NCI-H1105 (cell line): ENCODE measurements at regions not wholly inside any gene's neighbourhood (a gene's known extent, or its start where the extent isn't known, plus 50 kb on each side); places are given as distances from the start of the nearest gene placed in this dataset.
"Not testable (repeated sequence)": the region's sequence is repeated elsewhere in the genome, so short reads cannot be mapped to it uniquely, and the experiment has no call there.

Experiments
- DNase-seq: peaks from one replicate; lab custom pipeline; 2025; lab: John Stamatoyannopoulos, UW

DNA sequence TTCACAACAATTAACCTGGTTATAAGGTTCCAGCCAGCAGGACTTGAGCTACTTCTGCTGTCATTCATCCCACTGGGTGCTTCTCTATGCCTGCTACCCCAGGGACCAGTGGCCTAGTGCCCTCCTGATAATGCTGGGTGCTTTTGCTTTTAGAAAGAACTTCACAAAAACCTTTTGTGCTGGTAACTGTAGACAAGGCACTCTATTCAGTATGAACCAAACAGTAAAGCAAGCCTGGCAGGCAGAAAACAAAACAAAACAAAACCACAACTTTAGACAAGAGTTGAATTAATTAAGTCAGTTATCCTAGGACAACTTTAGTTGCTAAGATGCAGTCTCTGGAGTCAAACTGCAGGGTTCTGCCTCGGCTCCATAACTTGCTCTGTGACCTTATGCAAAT, 61.9 kb upstream of the ADGRL2 start:
- no peak for DNase-seq

DNA sequence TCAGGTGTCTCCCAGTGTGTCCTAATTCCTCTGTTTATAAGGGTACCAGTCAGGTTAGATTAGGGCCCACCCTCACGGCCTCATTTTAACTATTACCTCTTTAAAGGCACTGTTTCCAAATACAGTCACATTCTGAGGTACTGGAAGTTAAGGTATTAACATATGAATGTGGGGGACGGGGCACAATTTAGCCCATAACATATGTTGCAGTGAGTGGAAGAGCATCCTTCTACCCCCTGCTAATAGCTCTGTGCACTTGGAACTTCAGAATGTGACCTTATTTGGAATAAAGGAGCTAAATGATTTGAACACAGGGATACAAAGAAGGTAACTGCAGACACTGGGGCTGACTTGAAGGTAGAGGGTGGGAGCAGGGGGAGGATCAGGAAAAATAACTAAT, 67.3 kb upstream of the ADGRL2 start:
- no peak for DNase-seq

DNA sequence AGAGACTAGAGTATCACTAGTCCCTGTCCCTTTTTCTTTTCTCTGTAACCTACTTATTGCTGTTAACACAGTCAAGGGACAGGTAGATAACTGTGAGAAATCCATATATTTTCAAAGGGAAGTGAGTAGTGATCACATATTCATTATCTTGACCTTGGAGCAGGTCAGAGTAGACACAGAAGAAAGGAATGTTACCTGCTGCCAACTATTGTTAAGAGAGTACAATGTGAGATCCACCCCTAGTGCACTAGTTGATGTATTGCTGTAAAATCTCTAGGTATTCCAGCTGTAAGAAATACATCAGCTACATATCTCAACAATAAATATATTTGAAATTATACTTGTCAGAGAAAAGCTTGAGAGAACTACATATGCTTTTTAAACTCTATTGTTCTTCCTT, 68.7 kb upstream of the ADGRL2 start:
- no peak for DNase-seq

DNA sequence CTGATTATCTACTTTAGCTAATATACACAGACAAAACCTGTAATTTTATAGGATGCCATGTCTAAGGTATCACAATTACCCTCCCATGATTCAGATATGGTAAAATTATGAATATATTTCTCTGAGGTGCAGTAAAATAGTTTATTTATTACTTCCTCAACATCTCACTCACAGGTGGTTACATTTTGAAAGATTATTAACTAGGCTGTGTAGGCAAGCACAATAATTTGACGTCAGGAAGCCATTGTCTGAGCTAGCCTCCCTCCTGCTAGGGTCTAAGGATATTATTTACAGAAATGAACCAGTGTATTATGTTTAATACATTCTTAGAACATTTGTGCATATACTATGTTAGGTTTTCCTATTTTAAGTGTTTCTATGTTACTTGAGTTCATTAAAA, 69.9 kb upstream of the ADGRL2 start:
- DNase-seq = no peak

DNA sequence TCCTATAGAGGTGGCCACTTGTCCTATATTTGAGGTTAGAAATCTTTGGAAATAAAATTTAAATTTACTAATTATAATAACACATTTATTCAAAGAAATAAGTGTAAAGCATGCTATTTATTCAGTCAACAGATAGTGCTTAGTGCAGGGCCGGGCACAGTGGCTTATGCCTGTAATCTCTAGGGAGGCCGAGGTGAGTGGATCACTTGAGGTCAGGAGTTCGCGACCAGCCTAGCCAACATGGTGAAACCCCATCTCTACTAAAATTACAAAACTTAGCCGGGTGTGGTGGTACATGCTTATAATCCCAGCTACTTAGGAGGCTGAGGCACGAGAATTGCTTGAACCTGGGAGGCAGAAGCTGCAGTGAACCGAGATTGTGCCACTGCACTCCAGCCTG, 70.4 kb upstream of the ADGRL2 start:
- DNase-seq = not testable (repeated sequence)

DNA sequence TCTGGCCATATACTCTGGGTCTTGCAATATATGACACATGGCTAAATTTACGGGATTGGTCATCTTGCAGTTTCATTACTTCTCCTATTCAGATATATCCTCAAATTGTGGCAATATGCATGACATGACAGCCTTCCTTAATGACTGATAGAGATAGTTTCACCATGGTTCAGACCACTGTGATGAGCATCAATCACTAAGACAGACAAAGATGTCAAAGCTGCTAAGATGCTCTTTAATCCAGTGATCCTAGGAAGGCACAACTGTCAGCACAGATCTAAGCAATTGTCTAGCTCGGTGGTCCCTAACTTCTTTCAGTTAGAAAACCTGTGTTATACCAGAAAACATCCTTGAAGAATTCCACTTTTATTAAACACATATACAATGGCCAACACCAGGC, 70.9 kb upstream of the ADGRL2 start:
- DNase-seq = no peak

DNA sequence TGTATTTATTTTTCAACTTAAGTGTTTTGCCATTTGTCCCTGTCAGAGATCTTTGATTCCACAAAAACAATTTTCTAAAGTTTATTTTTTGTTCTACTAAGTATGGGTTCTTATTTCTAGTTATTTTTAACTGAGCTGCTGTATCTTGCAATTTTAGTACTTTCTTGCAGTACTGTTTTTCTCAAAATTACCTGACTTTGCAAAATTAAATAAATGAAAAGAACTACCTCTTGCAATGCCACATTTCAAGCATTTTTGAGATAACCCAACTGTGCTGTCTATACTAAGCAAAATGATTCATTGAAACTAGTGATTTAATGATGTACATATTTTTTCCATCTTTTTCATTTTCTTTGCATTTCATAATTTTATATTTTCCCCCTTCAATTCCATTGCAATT, 71.5 kb upstream of the ADGRL2 start:
- DNase-seq = no peak

DNA sequence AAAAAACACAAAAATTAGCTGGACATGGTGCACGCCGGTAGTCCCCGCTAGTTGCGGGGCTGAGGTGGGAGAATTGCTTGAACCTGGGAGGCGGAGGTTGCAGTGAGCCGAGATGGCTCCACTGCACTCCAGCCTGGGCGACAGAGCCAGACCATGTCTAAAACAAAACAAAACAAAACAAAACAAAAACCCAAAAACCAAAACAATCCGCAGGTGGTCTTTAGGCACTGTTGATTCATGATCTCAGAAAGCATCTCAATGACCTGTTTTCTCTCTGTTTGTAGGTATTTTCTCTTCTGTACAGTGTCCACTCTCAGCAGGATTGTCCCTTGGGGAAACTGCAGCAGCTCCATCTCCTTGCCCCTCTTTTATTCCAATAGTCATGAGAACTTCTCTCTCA, 74.9 kb upstream of the ADGRL2 start:
- no peak for DNase-seq

DNA sequence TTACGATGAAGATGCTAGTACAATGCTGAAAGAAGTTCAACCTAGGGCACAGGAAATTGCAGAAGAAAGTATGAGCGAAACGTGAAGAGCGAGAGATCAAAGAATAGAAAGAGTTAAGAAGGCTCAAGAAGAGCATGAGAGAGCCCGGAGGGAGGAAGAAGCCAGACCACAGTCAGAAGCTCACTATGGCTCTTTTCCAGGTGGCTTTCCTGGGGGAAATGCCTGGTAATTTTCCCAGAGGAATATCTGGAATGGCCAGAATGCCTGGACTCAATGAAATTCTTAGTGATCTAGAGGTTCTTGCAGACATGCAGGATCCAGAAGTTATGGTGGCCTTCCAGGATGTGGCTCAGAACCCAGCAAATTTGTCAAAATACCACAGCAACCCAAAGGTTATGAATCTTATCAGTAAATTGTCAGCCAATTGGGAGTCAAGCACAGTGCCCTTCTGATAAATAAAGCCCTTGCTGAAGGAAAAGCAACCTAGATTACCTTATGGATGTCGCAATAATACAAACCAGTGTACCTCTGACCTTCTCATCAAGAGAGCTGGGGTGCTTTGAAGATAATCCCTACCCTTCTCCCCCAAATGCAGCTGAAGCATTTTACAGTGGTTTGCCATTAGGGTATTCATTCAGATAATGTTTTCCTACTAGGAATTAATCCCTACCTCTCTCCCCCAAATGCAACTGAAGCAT, 78.0 kb upstream of the ADGRL2 start:
- not testable (repeated sequence) for DNase-seq

DNA sequence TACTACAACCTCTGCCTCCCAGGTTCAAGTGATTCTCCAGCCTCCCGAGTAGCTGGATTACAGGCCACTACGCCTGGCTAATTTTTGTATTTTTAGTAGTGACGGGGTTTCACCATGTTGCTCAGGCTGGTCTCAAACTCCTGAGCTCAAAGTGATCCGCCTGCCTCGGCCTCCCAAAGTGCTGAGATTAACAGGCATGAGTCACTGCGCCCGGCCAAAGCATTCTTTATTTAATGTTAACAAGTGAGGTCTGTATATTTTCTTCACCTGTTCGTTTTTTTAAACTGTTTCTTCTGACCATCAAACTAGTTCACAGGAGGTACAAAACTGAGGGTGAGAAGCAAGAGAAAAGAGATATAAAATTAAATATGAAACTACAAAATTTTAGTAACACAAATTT, 80.5 kb upstream of the ADGRL2 start:
- DNase-seq = not testable (repeated sequence)

DNA sequence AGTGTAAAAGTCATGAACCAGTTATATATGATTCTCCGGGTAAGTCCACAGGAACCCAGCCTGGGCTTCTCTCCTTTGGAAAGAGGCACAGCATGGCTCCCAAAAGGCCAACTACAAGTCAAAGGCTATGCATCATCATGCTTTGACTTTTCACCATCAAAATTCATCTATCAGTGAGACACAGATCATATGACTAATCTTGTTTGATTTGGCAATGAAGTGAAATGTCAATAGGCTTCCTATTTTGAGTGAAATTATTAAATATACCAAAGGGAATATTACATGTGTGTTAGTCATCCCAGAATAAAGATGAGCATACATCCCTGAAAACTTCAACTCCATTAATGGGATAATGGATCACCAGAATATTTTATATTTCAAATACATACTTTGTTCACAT, 83.5 kb upstream of the ADGRL2 start:
- no peak for DNase-seq

DNA sequence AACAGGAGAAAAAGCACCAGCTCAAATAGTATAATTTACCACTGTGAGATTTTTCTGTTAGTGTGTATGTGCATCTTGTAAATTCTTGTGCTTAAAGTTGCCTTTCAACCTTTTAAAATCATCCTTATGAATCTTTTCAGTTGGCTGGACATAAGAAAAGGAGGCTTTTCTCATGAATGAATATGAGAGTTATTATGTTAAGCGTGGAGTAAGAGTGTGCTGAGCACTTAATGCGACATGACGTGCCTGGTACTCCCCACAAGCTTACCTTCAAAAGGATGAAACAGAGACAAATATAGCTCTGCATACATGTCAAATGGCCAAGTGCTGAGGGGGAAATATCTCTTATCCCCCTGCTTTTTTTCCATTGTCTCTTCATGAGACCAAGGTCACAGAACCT, 85.3 kb upstream of the ADGRL2 start:
- DNase-seq = no peak

DNA sequence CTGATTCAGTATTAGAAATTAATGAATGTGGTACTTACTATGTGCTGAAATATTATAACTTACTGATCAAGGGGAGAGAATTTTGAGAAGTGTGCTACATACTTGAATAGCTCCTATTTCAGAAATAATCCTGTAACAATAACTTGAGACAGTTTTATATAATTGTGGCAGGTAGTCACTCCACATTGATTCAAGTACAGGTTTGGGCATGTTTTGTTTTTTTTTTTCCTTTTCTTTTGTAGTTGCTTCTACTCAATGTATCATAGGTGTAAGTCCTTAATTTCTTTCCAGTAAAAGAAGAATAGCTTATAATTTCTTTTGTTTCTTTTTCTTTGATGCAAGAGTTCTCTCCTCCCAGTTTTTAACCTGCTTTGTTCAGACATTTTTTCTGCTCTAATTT, 86.1 kb upstream of the ADGRL2 start:
- peak; percentile 34 for DNase-seq

DNA sequence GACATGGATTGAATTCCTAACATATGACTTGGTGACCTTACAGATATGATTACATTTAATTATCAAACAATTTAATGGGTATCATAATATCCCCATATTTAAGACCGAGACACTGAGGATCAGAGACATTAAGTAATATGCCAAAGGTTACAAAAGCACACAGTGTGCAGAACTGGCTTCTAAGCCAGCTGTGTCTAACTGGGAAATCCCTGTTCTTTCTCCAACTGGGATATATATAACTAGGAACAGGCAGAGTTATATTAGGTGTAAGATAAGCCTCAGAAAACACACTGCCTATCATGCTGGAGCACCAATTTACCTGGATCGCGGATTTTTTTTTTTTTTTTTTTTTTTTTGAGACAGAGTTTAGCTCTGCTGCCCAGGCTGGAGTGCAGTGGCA, 88.3 kb upstream of the ADGRL2 start:
- no peak for DNase-seq

DNA sequence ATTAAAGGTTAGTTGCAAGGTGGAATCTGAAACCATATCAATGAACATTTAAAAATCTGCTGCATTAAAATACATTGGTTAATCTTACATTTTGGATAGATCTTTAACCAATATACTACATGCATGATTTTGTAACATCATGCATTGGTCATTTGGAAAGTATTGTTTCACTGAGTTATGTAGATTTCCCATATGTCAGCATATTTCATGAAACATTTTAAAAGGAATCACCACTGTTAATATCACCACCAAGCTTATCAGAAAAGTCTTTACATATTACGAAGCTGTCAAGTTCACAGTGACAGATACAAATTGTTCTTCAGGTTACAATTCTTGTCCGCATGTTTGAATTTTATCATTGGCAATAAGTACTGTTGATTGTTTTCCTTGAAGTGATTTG, 89.9 kb upstream of the ADGRL2 start:
- no peak for DNase-seq

DNA sequence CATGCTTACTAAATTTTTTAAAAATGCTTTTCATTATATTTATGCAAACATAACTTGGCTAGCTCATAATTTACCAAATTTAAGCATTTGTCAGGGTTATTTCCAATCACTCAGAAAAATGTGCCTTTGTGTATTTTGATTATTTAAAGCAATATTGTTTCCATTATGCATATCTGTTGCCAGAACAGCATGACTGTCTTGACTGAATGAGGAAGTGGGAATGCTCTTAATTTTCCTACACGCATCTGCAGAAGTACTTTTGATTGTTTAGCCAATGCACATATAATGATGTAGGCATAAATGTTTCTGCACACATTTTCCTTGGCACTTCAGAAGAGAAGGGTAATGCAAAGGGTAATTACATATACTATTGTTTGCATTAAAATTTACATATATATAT, 92.5 kb upstream of the ADGRL2 start:
- DNase-seq = no peak

DNA sequence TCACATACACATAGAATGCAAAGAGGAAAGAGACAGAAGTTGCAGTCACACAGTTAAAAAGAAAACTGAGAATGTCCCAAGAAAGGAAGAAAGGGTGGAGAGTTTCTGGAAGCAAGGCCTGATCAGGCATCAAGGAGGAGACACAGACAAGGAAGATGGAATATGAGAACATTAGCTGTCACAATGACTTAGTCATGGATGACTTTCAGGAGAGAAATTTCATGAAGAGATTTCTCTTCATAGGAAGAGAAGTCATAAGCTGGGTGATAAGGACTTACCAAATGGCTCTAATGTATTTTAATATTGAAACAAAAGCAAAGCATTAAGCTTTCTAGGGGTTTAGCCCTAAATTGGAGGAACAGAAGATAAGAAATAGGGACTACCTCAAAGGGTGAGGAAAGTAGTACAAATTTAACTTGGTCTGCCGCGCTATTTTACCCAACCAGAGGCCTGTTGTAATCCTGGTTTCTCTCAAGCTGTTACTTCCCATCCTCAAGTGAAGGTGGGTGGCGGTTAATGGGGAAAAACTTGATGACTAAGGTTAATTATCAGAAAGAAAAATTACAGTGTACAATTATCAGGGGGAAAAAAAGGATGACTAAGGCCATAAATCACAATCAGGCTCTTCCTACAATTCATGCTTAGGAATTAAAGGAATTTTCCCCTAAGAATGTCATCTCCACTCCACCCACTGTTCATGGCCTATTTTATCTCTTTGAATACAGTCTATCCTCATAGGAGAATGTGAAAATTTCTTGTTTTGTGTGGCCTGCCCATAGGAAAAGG, 93.9 kb upstream of the ADGRL2 start:
- DNase-seq = no peak

DNA sequence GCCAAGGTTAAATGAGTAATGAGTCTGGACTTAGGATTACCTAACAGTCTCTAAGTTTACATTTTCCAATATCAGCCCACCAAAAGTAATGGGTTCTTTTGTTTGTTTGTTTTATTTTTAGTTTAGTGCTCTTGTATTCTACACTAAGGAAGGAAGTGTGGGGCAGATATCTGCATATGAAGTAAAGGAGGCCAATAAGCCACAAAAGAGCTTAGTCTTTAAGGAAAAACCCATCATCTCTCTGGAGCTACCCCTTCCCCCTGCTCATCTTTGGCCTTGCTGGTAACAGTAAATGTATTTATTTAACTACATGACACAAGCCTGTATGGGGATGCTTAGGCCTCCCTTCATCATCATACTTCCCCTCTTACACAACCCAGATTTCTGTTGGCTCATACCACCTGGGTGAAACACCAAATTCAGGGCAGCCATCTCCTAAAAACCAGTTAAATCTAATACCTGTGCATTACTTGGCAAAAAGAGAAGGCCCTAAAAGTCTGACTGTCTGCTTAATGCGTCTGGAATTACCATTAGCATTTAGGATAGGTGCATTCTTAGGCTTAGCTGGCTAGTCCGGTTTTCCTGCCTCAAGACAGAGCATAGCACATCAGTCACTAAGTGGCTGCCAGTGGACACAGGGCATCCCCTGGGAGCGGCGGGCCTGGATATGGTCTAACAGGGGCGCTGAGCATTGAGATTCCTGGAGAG, 96.8 kb upstream of the ADGRL2 start:
- DNase-seq = no peak

DNA sequence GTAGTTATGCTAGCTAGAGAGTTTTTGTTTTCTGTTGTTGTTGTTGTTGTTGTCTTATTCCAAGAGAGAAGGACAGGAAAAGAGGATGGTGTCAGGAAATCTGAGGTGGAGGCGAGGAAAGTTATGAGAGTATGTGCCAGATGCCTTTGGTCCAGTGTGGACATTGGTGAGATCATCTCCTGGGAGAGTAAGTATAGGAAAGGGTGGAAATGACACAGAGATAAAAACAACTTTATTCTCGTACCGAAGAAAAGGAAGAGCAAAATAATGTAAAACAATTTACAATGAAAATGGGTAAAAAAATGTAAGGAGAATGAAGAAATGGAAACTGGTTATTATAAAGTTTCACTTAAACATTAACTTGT, 97.4 kb upstream of the ADGRL2 start:
- no peak for DNase-seq

DNA sequence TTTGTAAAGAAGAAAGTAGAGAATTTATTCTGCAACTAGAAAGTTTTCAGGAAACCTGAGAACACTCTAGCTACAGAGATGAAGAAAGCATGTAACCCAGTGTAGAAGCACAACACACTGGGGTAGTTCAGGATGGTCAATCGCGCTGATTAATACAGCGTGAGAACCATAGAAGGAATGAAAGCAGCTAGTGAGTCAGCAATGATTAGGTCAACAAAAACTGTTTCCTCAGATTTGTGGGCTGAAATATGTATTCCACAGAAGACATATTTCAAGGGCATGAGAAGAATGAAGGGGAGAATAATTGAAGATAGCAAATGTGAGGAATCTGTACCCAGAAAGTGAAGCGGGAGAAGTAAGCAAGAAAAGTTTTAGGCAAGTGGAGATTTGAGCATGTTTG, 97.8 kb upstream of the ADGRL2 start:
- DNase-seq = no peak

DNA sequence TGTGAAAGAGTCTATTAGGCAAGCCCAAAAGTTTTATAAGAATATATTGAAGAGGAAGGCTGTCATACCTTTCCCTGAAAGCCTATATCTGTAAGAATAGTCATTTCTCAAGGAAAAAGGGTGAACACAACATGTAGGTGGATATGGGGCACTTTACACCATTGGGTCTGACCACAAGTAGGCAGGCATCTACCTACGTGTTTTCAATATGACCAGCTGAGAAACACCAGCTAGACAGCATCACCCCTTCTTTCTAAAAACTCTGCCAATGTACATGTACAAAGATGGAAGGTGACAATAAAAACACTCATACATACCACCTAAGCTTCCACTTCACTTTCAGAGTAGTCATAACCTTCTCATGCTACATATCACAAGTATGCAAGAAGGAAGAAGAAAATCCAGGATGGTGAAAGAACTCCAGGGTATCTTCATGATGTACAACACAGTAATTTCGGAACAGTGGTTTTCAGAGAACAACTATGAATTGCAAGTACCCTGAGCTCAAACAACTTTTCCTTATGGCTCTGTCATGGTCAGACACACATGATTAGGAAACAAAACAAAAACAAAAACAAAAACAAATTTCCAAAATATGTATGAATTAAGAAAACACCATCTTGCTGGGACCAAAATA, 98.5 kb upstream of the ADGRL2 start:
- DNase-seq = no peak

DNA sequence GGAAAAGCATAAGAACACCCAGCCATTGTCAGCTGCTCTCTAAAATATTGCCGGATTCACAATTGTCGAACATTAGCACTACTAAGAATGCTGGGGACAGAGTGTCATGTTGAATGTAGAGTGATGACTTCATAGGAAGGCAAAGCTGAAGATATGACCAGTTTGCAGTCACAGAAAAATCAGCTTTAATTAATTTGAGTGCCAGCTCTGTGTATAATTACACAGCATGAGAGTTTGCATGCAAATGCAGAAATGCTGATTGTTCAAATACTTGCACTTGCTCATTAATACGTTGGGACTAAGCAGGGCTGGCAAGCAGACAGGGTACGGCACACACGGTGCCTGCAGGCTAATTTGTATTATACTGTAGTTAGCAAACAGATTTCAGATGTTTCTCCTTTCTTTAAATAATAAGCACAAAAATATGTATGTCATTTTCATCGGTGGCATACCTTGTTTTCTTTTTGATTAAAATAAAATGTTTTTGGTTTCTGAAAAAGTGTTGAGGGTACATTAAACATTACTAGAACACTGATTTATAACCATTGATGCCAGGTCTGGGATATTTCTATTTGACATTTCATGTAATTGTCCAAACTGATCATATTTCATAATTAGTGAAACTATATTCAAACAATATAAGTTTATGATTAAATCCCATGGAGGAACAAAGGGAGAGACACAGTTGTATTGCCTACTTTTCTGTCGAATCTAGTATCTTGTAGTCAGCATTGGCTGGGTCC, 99.8 kb upstream of the ADGRL2 start:
- DNase-seq = peak; percentile 23
